ENCODE measurements at regions not wholly inside any gene's neighbourhood (a gene's known extent, or its start where the extent isn't known, plus 50 kb on each side); places are given as distances from the start of the nearest gene placed in this dataset.

- Histone ChIP-seq H3K36me3 (ENCODE audit: control insufficient read depth in 2 of 2, extremely low read depth in 1 of 2, insufficient read depth in 2 of 2, low read length in 2 of 2) (no peaks in the 10 kb centered on the region), H3K27ac (ENCODE audit: insufficient read depth, low read depth, low read length) (no peak overlapping the region), H3K79me2 (ENCODE audit: control insufficient read depth, insufficient read depth, low read length) (no peaks in the 10 kb centered on the region), H3K4me1 (ENCODE audit: control insufficient read depth, extremely low read depth, insufficient read depth, low read length) (no peaks in the 10 kb centered on the region), H3K4me3 (replicated peaks in 1 of 3; ENCODE audit: insufficient read depth in 1 of 3, low read depth in 1 of 3, low read length in 3 of 3) (no peak overlapping the region), H2AFZ (ENCODE audit: low read depth, low read length) (no peak overlapping the region), H3K9ac (replicated peaks; ENCODE audit: extremely low read depth, insufficient read depth, low read length) (no peak overlapping the region), H4K20me1 (replicated peaks; ENCODE audit: control insufficient read depth, extremely low read depth, insufficient read depth, low read length) (no peaks in the 10 kb centered on the region), H3K9me3 (replicated peaks; ENCODE audit: control insufficient read depth, insufficient read depth, low read length) (no peaks in the 10 kb centered on the region), H3K9me1 (replicated peaks; ENCODE audit: control insufficient read depth, extremely low read depth, insufficient read depth, low read length) (no peaks in the 10 kb centered on the region), H3K27me3 (ENCODE audit: control insufficient read depth in 2 of 2, insufficient read depth in 2 of 2, low read length in 2 of 2) (peaks cover 8 to 13% of the 10 kb centered on the region in 2 experiments), H3K4me2 (ENCODE audit: insufficient read depth, low read length) (no peak overlapping the region)
- TF ChIP-seq JUN (IDR thresholded peaks at IDR 0.05; ENCODE audit: borderline replicate concordance, insufficient read depth, insufficient read length, low read depth), result no peak
- TF ChIP-seq POLR2A (IDR thresholded peaks at IDR 0.05; ENCODE audit: low read depth, low read length), result no peak
- no peak for TF ChIP-seq MYC (IDR thresholded peaks at IDR 0.05; ENCODE audit: low read depth, low read length)
- no peak for TF ChIP-seq POLR2AphosphoS5 (IDR thresholded peaks at IDR 0.05; ENCODE audit: insufficient read depth, low read depth, low read length)
- TF ChIP-seq FOS (IDR thresholded peaks at IDR 0.05; ENCODE audit: borderline replicate concordance, insufficient read depth, low read length), result no peak
- TF ChIP-seq MAX (IDR thresholded peaks at IDR 0.05; ENCODE audit: insufficient read depth, insufficient read length), result no peak
- no peak for TF ChIP-seq GATA2 (IDR thresholded peaks at IDR 0.05; ENCODE audit: insufficient read depth, insufficient read length, low read depth, low read length)
- no peak for TF ChIP-seq EZH2 (IDR thresholded peaks at IDR 0.05; ENCODE audit: borderline replicate concordance, low read depth, low read length, severe bottlenecking)
- TF ChIP-seq CTCF (IDR thresholded peaks at IDR 0.05; ENCODE audit: extremely low read depth in 1 of 2, insufficient read depth in 1 of 2, low read depth in 1 of 2, low read length in 2 of 2), result no peak
- DNase-seq (ENCODE audit: low read depth, low spot score) (no peak), FAIRE-seq (no peak)
- dilution Hi-C loops (cut with MboI; ENCODE audit: extremely low pct_ligation_motif_present, low sequenced_read_pairs), result no loop called here
- intact Hi-C loops (cut with micrococcal nuclease), result loop anchor here (5.0 kb wide), 1 partner anchor 330 kb away; no protein-coding TSS in a partner anchor
- BruUV-seq (replicated peaks), result no TSS peak
- ChIA-PET POLR2A (no interaction called here), CTCF (interaction anchor here (1.2 kb wide), 1 partner anchor 10 kb away, joined by 3 read pairs; no protein-coding TSS in a partner anchor)
Measured at GRCh38 chr7:35522697-35523096, 172.2 kb downstream of the HERPUD2 start.
